ENCODE measurements at regions not wholly inside any gene's neighbourhood (a gene's known extent, or its start where the extent isn't known, plus 50 kb on each side); places are given as distances from the start of the nearest gene placed in this dataset.
"Not testable (repeated sequence)": the region's sequence is repeated elsewhere in the genome, so short reads cannot be mapped to it uniquely, and the experiment has no call there.

DNA sequence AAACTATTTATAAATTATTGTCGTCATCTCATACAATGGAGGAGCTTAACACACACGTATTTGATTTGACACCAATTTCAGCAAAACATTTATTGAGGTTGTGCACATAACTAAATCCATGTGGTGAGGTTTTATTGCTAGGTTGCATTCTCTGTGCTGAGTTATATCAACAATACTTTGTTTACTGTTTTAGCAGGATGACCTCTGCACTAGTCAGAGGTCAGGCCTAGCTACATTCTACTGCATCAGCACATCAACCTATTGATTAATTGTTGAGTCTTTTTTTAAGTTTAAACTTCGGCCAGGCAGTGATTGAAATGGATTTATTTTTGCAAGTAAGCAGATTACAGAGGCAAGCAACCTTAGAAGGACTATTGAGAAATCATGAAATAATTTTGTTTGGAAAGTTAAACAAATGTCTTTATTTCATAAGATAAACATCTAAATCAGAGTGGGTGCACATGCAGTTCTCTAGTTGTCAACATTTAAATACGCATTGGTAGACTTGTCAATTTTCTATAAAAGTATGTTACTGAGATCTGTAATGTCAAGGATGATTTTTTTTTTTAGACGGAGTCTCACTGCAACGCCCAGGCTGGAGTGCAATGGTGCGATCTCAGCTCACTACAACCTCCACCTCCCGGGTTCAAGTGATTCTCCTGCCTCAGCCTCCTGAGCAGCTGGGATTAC lies 75.2 kb upstream of the CD28 start:
- DNase-seq (ENCODE audit: low spot score): no peak

- DNase-seq (ENCODE audit: low spot score): no peak
Measured at GRCh38 chr2:203636588-203637470, 69.6 kb upstream of the CD28 start.

GRCh38 chr2:203637471-203638167 lies 68.8 kb upstream of the CD28 start:
- no peak for DNase-seq (ENCODE audit: low spot score)

GRCh38 chr2:203641865-203642264 lies 64.6 kb upstream of the CD28 start:
- not testable (repeated sequence) for DNase-seq (ENCODE audit: low spot score)

GRCh38 chr2:203642841-203643240 lies 63.6 kb upstream of the CD28 start:
- DNase-seq (ENCODE audit: low spot score): not testable (repeated sequence)

GRCh38 chr2:203645831-203646230 lies 60.6 kb upstream of the CD28 start:
- no peak for DNase-seq (ENCODE audit: low spot score)

- DNase-seq (ENCODE audit: low spot score): no peak
Measured at GRCh38 chr2:203646266-203646864, 60.1 kb upstream of the CD28 start.

- DNase-seq (ENCODE audit: low spot score): no peak
Measured at GRCh38 chr2:203646961-203647360, 59.5 kb upstream of the CD28 start.

DNA sequence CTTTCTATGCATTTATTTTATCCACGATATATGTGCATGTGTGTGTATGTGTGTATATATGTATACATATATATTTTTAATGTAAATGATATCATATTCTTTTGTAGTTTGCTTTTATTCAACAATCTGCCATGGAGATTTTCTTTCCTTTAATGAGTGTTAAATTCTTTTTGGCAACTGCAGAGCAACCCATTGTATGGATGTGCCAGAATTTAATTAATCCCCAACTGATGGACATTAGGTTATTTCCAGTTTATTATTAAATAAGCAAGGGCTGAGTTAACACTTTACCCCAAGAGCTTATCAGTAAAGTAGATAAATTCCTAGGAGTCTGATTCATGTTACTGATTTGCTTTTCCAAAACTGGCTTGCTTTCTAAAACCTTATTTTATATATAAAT lies 58.9 kb upstream of the CD28 start:
- no peak for DNase-seq (ENCODE audit: low spot score)

- no peak for DNase-seq (ENCODE audit: low spot score)
Measured at GRCh38 chr2:203648273-203648672, 58.2 kb upstream of the CD28 start.

- DNase-seq (ENCODE audit: low spot score): no peak
Measured at GRCh38 chr2:203649176-203649814, 57.1 kb upstream of the CD28 start.

GRCh38 chr2:203650860-203651613 lies 55.4 kb upstream of the CD28 start:
- peak; percentile 61 for DNase-seq (ENCODE audit: low spot score)

DNA sequence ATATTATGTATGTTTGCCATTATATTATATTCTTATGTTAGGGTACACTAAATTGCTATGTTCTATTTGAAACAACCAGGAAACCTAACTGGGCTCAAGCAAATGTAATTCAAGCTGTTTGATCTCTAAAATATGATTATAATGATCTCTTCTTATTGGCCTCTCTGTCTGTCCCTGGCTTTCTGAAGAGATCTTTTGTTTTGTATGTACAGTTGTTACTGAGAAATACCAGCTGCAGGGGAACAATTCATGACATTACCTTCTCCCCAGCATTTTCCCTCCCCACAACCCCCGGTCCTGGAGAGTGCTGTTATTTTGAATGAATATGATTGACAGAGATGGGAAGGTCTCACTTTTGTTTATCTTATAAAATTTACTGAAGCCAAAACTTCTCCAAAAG lies 54.8 kb upstream of the CD28 start:
- DNase-seq (ENCODE audit: low spot score): no peak

GRCh38 chr2:203654826-203655225 lies 51.6 kb upstream of the CD28 start:
- no peak for DNase-seq (ENCODE audit: low spot score)

DNA sequence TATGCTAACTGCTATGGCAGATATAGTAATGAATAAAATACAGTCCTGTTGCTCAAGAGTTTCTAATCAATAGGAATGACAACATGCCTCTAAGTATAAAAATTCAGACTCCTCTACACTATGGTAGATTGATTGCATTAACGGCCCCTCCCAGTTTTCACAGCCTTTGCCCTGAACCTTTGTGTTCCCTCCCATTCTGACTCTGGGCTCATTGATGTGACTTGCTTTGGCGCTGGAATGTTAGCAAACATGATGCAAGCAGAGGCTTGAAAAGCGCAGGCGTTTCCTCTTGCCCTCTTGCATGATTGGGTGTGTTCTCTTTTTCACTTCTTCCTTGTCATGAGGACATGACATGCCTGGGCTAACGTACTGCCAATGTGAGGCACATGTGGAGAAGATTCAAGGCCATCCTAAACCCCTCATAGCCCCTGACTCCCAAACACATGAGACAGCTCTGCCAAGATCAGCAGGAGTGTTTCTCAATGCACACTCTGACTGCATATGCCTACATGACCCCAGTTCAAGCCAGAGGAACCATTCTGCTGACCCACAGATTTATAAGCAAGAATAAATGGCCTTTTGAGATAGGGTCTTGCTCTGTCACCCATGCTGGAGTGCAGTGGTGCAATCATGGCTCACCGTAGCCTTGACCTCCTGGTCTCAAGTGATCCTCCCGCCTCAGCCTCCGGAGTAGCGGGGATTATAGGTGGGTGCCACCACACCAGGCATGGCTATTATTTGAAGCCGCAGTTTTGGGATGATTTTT lies 49.7 kb upstream of the CD28 start:
- DNase-seq (ENCODE audit: low spot score): no peak

All from activated CD4-positive, alpha-beta T cell treated with anti-CD3 and anti-CD28 coated beads, Interleukin-2, Interleukin-4, amounts not matched to agents 100 ng/mL and 50 ng/mL, durations not matched to agents 16 hours and 8 hours (primary cell).